ENCODE measurements at regions not wholly inside any gene's neighbourhood (a gene's known extent, or its start where the extent isn't known, plus 50 kb on each side); places are given as distances from the start of the nearest gene placed in this dataset.
"Not testable (repeated sequence)": the region's sequence is repeated elsewhere in the genome, so short reads cannot be mapped to it uniquely, and the experiment has no call there.

- DNase-seq (ENCODE audit: low read depth) = no peak
- H3K4me3 ChIP-seq (ENCODE audit: low read depth, low read length) = no peak overlapping the region
Observed at GRCh38 chr14:35174342-35174741, 52.0 kb downstream of the PRORP start.

- DNase-seq (ENCODE audit: low read depth) = no peak
Observed at GRCh38 chr14:35180179-35180578, 57.8 kb downstream of the PRORP start.

GRCh38 chr14:35184891-35185290 lies 62.5 kb downstream of the PRORP start:
- DNase-seq (ENCODE audit: low read depth) = not testable (repeated sequence)

More at GRCh38 chr14:35180179-35180578, 57.8 kb downstream of the PRORP start:
- H3K4me3 ChIP-seq (ENCODE audit: low read depth, low read length) = no peak overlapping the region

GRCh38 chr14:35189422-35189821 lies 67.1 kb downstream of the PRORP start:
- no peak overlapping the region for H3K4me3 ChIP-seq (ENCODE audit: low read depth, low read length)
- DNase-seq (ENCODE audit: low read depth) = no peak

More at GRCh38 chr14:35184891-35185290, 62.5 kb downstream of the PRORP start:
- not testable (repeated sequence) for H3K4me3 ChIP-seq (ENCODE audit: low read depth, low read length)

- no peak for DNase-seq (ENCODE audit: low read depth)
- H3K4me3 ChIP-seq (ENCODE audit: low read depth, low read length) = no peak overlapping the region
Observed at GRCh38 chr14:35193161-35193560, 70.8 kb downstream of the PRORP start.

GRCh38 chr14:35194183-35194582 lies 71.8 kb downstream of the PRORP start:
- not testable (repeated sequence) for H3K4me3 ChIP-seq (ENCODE audit: low read depth, low read length); DNase-seq (ENCODE audit: low read depth)

- H3K4me3 ChIP-seq (ENCODE audit: low read depth, low read length) = no peak overlapping the region
- no peak for DNase-seq (ENCODE audit: low read depth)
Observed at GRCh38 chr14:35196571-35196970, 74.2 kb downstream of the PRORP start.

- DNase-seq (ENCODE audit: low read depth) = no peak
- H3K4me3 ChIP-seq (ENCODE audit: low read depth, low read length) = no peak overlapping the region
Observed at GRCh38 chr14:35197015-35197414, 74.7 kb downstream of the PRORP start.

- DNase-seq (ENCODE audit: low read depth) = no peak
- no peak overlapping the region for H3K4me3 ChIP-seq (ENCODE audit: low read depth, low read length)
Observed at GRCh38 chr14:35201066-35201465, 78.7 kb downstream of the PRORP start.

GRCh38 chr14:35202195-35202594 lies 79.8 kb downstream of the PRORP start:
- DNase-seq (ENCODE audit: low read depth) = no peak
- H3K4me3 ChIP-seq (ENCODE audit: low read depth, low read length) = no peak overlapping the region

GRCh38 chr14:35205737-35206136 lies 83.4 kb downstream of the PRORP start:
- H3K4me3 ChIP-seq (ENCODE audit: low read depth, low read length) = no peak overlapping the region
- DNase-seq (ENCODE audit: low read depth) = no peak

- DNase-seq (ENCODE audit: low read depth) = no peak
- H3K4me3 ChIP-seq (ENCODE audit: low read depth, low read length) = no peak overlapping the region
Observed at GRCh38 chr14:35211067-35211466, 81.1 kb upstream of the PSMA6 start.

GRCh38 chr14:35212471-35213142 lies 79.6 kb upstream of the PSMA6 start:
- DNase-seq (ENCODE audit: low read depth) = no peak

GRCh38 chr14:35213143-35213788 lies 78.9 kb upstream of the PSMA6 start:
- no peak overlapping the region for H3K4me3 ChIP-seq (ENCODE audit: low read depth, low read length)
- no peak for DNase-seq (ENCODE audit: low read depth)

More at GRCh38 chr14:35212471-35213142, 79.6 kb upstream of the PSMA6 start:
- no peak overlapping the region for H3K4me3 ChIP-seq (ENCODE audit: low read depth, low read length)

- H3K4me3 ChIP-seq (ENCODE audit: low read depth, low read length) = no peak overlapping the region
- no peak for DNase-seq (ENCODE audit: low read depth)
Observed at GRCh38 chr14:35213869-35214387, 78.3 kb upstream of the PSMA6 start.

GRCh38 chr14:35214402-35214801 lies 77.8 kb upstream of the PSMA6 start:
- H3K4me3 ChIP-seq (ENCODE audit: low read depth, low read length) = not testable (repeated sequence)

GRCh38 chr14:35215110-35215813 lies 76.9 kb upstream of the PSMA6 start:
- no peak for DNase-seq (ENCODE audit: low read depth)
- H3K4me3 ChIP-seq (ENCODE audit: low read depth, low read length) = no peak overlapping the region

More at GRCh38 chr14:35214402-35214801, 77.8 kb upstream of the PSMA6 start:
- not testable (repeated sequence) for DNase-seq (ENCODE audit: low read depth)

- not testable (repeated sequence) for H3K4me3 ChIP-seq (ENCODE audit: low read depth, low read length); DNase-seq (ENCODE audit: low read depth)
Observed at GRCh38 chr14:35218176-35218575, 74.0 kb upstream of the PSMA6 start.

- no peak overlapping the region for H3K4me3 ChIP-seq (ENCODE audit: low read depth, low read length)
- no peak for DNase-seq (ENCODE audit: low read depth)
Observed at GRCh38 chr14:35218963-35219362, 73.2 kb upstream of the PSMA6 start.

GRCh38 chr14:35220027-35220676 lies 72.0 kb upstream of the PSMA6 start:
- H3K4me3 ChIP-seq (ENCODE audit: low read depth, low read length) = no peak overlapping the region
- no peak for DNase-seq (ENCODE audit: low read depth)

Data from skeletal muscle cell (primary cell).